GM06990 (cell line): ENCODE measurements at regions not wholly inside any gene's neighbourhood (a gene's known extent, or its start where the extent isn't known, plus 50 kb on each side); places are given as distances from the start of the nearest gene placed in this dataset.

ENCODE experiments used
- DNase-seq: peaks from one replicate; pipeline ENCODE4 v3.0.0-alpha.2; 2011; ENCODE audit not compliant: insufficient read length; ENCODE audit errors: extremely low read depth
- H3K27me3 ChIP-seq: replicated peaks from 2 replicates; pipeline ENCODE4 v1.6.0; 2011; ENCODE audit warnings: low read length; ENCODE audit not compliant: control insufficient read depth, insufficient read depth
- H3K36me3 ChIP-seq: 2 replicates; pipeline ENCODE4 v1.5.1; 2011; ENCODE audit warnings: low read length; ENCODE audit not compliant: control insufficient read depth, insufficient read depth
- H3K4me3 ChIP-seq: replicated peaks from 2 replicates; pipeline ENCODE4 v1.5.1; 2011; ENCODE audit warnings: low read depth, mild to moderate bottlenecking, control low read depth, low read length
- TF ChIP-seq, protein P1 (sequence below): IDR thresholded peaks from 2 replicates; pipeline ENCODE4 v1.5.1; 2011; ENCODE audit warnings: low read length, control low read depth, mild to moderate bottlenecking, inconsistent platforms; ENCODE audit not compliant: insufficient read depth, poor library complexity, severe bottlenecking

DNA sequence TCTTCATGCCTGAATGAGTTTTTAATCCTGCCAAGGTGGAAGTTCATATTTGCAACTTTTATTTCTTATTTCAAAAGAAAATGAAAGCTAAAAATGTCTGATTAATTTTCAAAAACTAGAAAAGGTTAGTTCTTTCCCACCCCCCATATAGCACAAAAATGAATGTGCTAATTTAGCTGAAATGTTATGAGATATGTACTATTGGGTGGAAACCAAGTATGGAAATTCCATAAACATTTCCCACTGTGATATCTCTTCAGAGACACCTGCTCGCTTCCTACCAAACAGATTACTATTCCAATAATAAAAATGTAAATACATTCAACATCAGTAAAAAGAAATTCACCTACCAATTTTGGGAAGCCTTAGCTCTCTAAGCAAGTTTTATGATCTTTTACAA lies 678.6 kb upstream of the ID4 start:
- no peak overlapping the region for H3K4me3 ChIP-seq
- TF ChIP-seq, protein P1, sequence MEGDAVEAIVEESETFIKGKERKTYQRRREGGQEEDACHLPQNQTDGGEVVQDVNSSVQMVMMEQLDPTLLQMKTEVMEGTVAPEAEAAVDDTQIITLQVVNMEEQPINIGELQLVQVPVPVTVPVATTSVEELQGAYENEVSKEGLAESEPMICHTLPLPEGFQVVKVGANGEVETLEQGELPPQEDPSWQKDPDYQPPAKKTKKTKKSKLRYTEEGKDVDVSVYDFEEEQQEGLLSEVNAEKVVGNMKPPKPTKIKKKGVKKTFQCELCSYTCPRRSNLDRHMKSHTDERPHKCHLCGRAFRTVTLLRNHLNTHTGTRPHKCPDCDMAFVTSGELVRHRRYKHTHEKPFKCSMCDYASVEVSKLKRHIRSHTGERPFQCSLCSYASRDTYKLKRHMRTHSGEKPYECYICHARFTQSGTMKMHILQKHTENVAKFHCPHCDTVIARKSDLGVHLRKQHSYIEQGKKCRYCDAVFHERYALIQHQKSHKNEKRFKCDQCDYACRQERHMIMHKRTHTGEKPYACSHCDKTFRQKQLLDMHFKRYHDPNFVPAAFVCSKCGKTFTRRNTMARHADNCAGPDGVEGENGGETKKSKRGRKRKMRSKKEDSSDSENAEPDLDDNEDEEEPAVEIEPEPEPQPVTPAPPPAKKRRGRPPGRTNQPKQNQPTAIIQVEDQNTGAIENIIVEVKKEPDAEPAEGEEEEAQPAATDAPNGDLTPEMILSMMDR = no peak
- no peaks in the 10 kb centered on the region for H3K27me3 ChIP-seq
- no peaks in the 10 kb centered on the region for H3K36me3 ChIP-seq
- DNase-seq = no peak

DNA sequence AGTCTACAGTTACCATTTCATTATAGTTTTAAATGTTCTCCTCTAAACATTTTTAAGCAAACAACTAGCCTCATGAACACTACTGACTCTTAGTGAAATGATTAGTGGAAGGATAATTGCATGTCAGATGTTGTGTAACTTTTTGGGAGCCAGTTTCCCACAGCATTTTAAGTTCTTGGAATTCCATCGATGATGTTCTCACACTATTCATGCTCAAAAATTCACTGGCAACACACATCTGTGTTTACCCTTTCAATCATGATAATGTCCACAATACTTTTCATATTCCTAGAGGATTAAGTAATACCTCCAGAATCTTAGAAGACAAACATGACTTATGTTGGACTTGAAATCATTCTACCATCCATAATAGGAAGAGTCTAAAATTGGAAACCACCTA lies 678.1 kb upstream of the ID4 start:
- no peaks in the 10 kb centered on the region for H3K36me3 ChIP-seq
- TF ChIP-seq, protein P1 = no peak
- no peak for DNase-seq
- no peak overlapping the region for H3K4me3 ChIP-seq
- H3K27me3 ChIP-seq = no peaks in the 10 kb centered on the region

- TF ChIP-seq, protein P1 = no peak
Measured at GRCh38 chr6:19159561-19159960, 677.6 kb upstream of the ID4 start.

GRCh38 chr6:19160081-19160730 lies 677.0 kb upstream of the ID4 start:
- Histone ChIP-seq H3K4me3 (no peak overlapping the region), H3K27me3 (no peaks in the 10 kb centered on the region), H3K36me3 (no peaks in the 10 kb centered on the region)
- no peak for DNase-seq
- TF ChIP-seq, protein P1 = no peak

More at GRCh38 chr6:19159561-19159960, 677.6 kb upstream of the ID4 start:
- H3K27me3 ChIP-seq = no peaks in the 10 kb centered on the region
- no peak for DNase-seq
- H3K4me3 ChIP-seq = no peak overlapping the region
- no peaks in the 10 kb centered on the region for H3K36me3 ChIP-seq

GRCh38 chr6:19167251-19167650 lies 669.9 kb upstream of the ID4 start:
- no peaks in the 10 kb centered on the region for H3K36me3 ChIP-seq
- no peak overlapping the region for H3K4me3 ChIP-seq
- no peaks in the 10 kb centered on the region for H3K27me3 ChIP-seq
- no peak for DNase-seq
- TF ChIP-seq, protein P1 = no peak

GRCh38 chr6:19169366-19169765 lies 667.8 kb upstream of the ID4 start:
- Histone ChIP-seq H3K27me3 (no peaks in the 10 kb centered on the region), H3K36me3 (no peaks in the 10 kb centered on the region), H3K4me3 (no peak overlapping the region)
- TF ChIP-seq, protein P1 = no peak
- DNase-seq = no peak
